T-helper 1 cell (primary cell): ENCODE measurements at regions not wholly inside any gene's neighbourhood (a gene's known extent, or its start where the extent isn't known, plus 50 kb on each side); places are given as distances from the start of the nearest gene placed in this dataset.
"Not testable (repeated sequence)": the region's sequence is repeated elsewhere in the genome, so short reads cannot be mapped to it uniquely, and the experiment has no call there.

Experiments used
- DNase-seq, 5 donors: peaks; one replicate each; pipeline ENCODE4 v3.0.0-alpha.2; 2012 to 2020

GRCh38 chr3:171981271-171981605 lies 58.1 kb upstream of the FNDC3B start:
- no peak for DNase-seq

- DNase-seq: no peak
Measured at GRCh38 chr3:171982828-171983227, 56.5 kb upstream of the FNDC3B start.

GRCh38 chr3:171983685-171984084 lies 55.7 kb upstream of the FNDC3B start:
- not testable (repeated sequence) for DNase-seq

- DNase-seq: no peak
Measured at GRCh38 chr3:171984883-171985282, 54.5 kb upstream of the FNDC3B start.

GRCh38 chr3:171986176-171986575 lies 53.2 kb upstream of the FNDC3B start:
- no peak for DNase-seq

- DNase-seq: no peak
Measured at GRCh38 chr3:171986757-171987518, 52.4 kb upstream of the FNDC3B start.
